Thyroid gland (tissue), 4 donors: ENCODE measurements at regions not wholly inside any gene's neighbourhood (a gene's known extent, or its start where the extent isn't known, plus 50 kb on each side); places are given as distances from the start of the nearest gene placed in this dataset.
"Not testable (repeated sequence)": the region's sequence is repeated elsewhere in the genome, so short reads cannot be mapped to it uniquely, and the experiment has no call there.

Experiments
- POLR2A ChIP-seq, 2 donors: fragments of 450-650 bp; IDR thresholded peaks; one replicate each; pipeline ENCODE4 v1.6.1; 2017; ENCODE audit warnings: antibody characterized with exemption in 2 of 2, mild to moderate bottlenecking in 2 of 2, moderate library complexity in 1 of 2
- TF ChIP-seq, protein P1 (sequence below), 6 experiments: fragments of 200-600 bp in 3 of 6; fragments of 450-650 bp in 3 of 6; sonication (generic) in 3 of 6; IDR thresholded peaks; one replicate each; pipeline ENCODE4 v1.5.1; 2016 to 2019; ENCODE audit warnings: antibody characterized with exemption in 6 of 6, mild to moderate bottlenecking in 2 of 6, inconsistent platforms in 1 of 6, moderate library complexity in 1 of 6

- TF ChIP-seq, protein P1, sequence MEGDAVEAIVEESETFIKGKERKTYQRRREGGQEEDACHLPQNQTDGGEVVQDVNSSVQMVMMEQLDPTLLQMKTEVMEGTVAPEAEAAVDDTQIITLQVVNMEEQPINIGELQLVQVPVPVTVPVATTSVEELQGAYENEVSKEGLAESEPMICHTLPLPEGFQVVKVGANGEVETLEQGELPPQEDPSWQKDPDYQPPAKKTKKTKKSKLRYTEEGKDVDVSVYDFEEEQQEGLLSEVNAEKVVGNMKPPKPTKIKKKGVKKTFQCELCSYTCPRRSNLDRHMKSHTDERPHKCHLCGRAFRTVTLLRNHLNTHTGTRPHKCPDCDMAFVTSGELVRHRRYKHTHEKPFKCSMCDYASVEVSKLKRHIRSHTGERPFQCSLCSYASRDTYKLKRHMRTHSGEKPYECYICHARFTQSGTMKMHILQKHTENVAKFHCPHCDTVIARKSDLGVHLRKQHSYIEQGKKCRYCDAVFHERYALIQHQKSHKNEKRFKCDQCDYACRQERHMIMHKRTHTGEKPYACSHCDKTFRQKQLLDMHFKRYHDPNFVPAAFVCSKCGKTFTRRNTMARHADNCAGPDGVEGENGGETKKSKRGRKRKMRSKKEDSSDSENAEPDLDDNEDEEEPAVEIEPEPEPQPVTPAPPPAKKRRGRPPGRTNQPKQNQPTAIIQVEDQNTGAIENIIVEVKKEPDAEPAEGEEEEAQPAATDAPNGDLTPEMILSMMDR (IDR thresholded peaks at IDR 0.05) = not testable (repeated sequence)
- not testable (repeated sequence) for TF ChIP-seq POLR2A (IDR thresholded peaks at IDR 0.05)
Observed at GRCh38 chr9:67609435-67609834, 249.3 kb upstream of the ANKRD20A1 start.
